Motor neuron (in vitro differentiated cells): ENCODE measurements at regions not wholly inside any gene's neighbourhood (a gene's known extent, or its start where the extent isn't known, plus 50 kb on each side); places are given as distances from the start of the nearest gene placed in this dataset.

ENCODE experiments used
- ATAC-seq, 8 experiments: fragments of 200-7000 bp; cut with Tn5 transposase; replicated peaks in 6 of 8; 2 replicates each; pipeline ENCODE4 v1.8.0; 2021; ENCODE audit warnings: mild to moderate bottlenecking in 8 of 8, moderate library complexity in 8 of 8
- H3K27ac ChIP-seq, 2 donors: fragments of 250-450 bp; sonication (Bioruptor Pico); 2 replicates each; pipeline ENCODE4 v1.9.0; 2021; ENCODE audit warnings: antibody characterized with exemption in 2 of 2, mild to moderate bottlenecking in 2 of 2, moderate library complexity in 1 of 2
- H3K4me1 ChIP-seq, 2 donors: fragments of 250-450 bp; sonication (Bioruptor Pico); replicated peaks in 1 of 2; 2 replicates each; pipeline ENCODE4 v1.6.1; 2021; ENCODE audit warnings: antibody characterized with exemption in 2 of 2, mild to moderate bottlenecking in 2 of 2, moderate library complexity in 1 of 2
- H3K4me3 ChIP-seq, 5 donors: fragments of 250-450 bp; sonication (Bioruptor Pico); 2 replicates each; pipeline ENCODE4 v1.9.0; 2021; ENCODE audit warnings: antibody characterized with exemption in 5 of 5, mild to moderate bottlenecking in 5 of 5, moderate library complexity in 4 of 5
- WGBS, 10 experiments: fragments of 450-650 bp; shearing (Covaris generic); methylation state at CpG; one replicate each; pipeline ENCODE4 v1.0.0; 2022; 5-methylcytosine and 5-hydroxymethylcytosine counted together
- in situ Hi-C, 9 experiments: fragments of 400-800 bp; cut with MboI; loops; one replicate each; pipeline ENCODE4 v1.15.0; 2021; ENCODE audit warnings: low sequenced_read_pairs in 9 of 9, low pct_unique_long_range_greater_than_20kb in 2 of 9; ENCODE audit not compliant: unreplicated experiment in 9 of 9

GRCh38 chr16:48487287-48487686, 102.1 kb upstream of the SIAH1 start:
- Histone ChIP-seq H3K27ac (no peak overlapping the region), H3K4me3 (no peak overlapping the region), H3K4me1 (no peaks in the 10 kb centered on the region)
- WGBS, 10 experiments: 13 to 100% (median 42%) methylated on average over 1 to 2 of the region's 2 CpGs; no CpG with 5 or more reads in 2 of the 10 experiments
- ATAC-seq: no peak
- in situ Hi-C loops: no loop called here

GRCh38 chr16:48481772-48482171, 96.6 kb upstream of the SIAH1 start:
- Histone ChIP-seq H3K4me3 (no peak overlapping the region), H3K27ac (no peak overlapping the region), H3K4me1 (no peaks in the 10 kb centered on the region)
- no peak for ATAC-seq
- WGBS, 10 experiments: 29 to 100% (median 70%) methylated on average over 1 to 2 of the region's 2 CpGs; no CpG with 5 or more reads in 3 of the 10 experiments
- in situ Hi-C loops: no loop called here

GRCh38 chr16:48481211-48481610, 96.0 kb upstream of the SIAH1 start:
- H3K27ac ChIP-seq: no peak overlapping the region
- no peak for ATAC-seq
- no peaks in the 10 kb centered on the region for H3K4me1 ChIP-seq
- 75 to 100% (median 100%) methylated on average over 1 of the region's 1 CpG; no CpG with 5 or more reads in 2 of the 10 experiments for WGBS, 10 experiments
- in situ Hi-C loops: no loop called here
- H3K4me3 ChIP-seq: no peak overlapping the region

GRCh38 chr16:48479955-48480354, 94.7 kb upstream of the SIAH1 start:
- no peak for ATAC-seq
- WGBS, 10 experiments: 58 to 100% (median 89%) methylated on average over 1 to 2 of the region's 2 CpGs; no CpG with 5 or more reads in 2 of the 10 experiments
- H3K27ac ChIP-seq: no peak overlapping the region
- H3K4me3 ChIP-seq: no peak overlapping the region
- in situ Hi-C loops: no loop called here
- H3K4me1 ChIP-seq: no peaks in the 10 kb centered on the region

DNA sequence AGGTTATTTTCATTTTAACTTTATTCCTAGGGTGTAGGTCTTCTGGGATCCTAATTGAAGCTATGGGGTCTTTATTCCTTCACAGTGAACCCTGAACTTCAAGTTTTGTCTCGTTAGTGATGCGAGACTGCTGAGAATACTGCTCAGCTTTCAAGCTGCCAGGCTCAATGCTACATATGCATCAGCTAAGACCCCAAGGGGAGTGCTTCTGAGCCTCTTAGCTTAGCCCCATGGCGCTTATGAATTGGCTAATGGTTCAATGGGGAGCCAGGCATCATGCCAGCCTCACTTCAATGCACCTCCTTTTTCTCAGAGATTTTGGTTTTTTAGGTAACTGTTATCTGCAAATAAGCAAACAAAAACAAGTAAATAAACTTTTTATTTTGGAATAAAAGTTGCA, 94.1 kb upstream of the SIAH1 start:
- H3K4me3 ChIP-seq: no peak overlapping the region
- 38 to 93% (median 62%) methylated on average over 1 to 3 of the region's 3 CpGs; no CpG with 5 or more reads in 3 of the 10 experiments for WGBS, 10 experiments
- no peaks in the 10 kb centered on the region for H3K4me1 ChIP-seq
- H3K27ac ChIP-seq: no peak overlapping the region
- in situ Hi-C loops: no loop called here
- no peak for ATAC-seq

GRCh38 chr16:48478393-48478792, 93.2 kb upstream of the SIAH1 start:
- in situ Hi-C loops: no loop called here
- ATAC-seq: no peak
- 17 to 64% (median 47%) methylated on average over 1 to 5 of the region's 5 CpGs; no CpG with 5 or more reads in 2 of the 10 experiments for WGBS, 10 experiments
- no peaks in the 10 kb centered on the region for H3K4me1 ChIP-seq
- no peak overlapping the region for H3K27ac ChIP-seq
- no peak overlapping the region for H3K4me3 ChIP-seq

DNA sequence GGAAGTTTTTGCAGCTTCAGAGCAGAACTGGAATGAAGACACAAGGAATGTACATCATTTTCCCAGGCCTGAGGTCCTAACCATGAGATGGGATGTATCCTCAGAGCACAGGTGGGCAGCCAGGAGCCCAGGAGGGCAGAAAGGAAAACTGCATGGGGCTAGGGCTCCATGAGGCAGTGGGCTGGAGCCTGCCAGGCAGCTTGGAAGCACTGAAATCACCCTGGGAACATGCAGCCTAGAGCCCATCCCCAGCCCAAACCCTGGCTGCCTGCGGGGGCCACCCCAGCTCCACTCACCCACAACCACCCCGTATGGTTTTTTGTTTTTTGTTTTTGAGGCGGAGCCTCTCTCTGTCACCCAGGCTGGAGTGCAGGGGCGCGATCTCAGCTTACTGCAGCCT, 86.2 kb upstream of the SIAH1 start:
- H3K4me3 ChIP-seq: no peak overlapping the region
- 66 to 86% (median 75%) methylated on average over 1 to 3 of the region's 5 CpGs; no CpG with 5 or more reads in 6 of the 10 experiments for WGBS, 10 experiments
- in situ Hi-C loops: no loop called here
- H3K27ac ChIP-seq: no peak overlapping the region
- no peak for ATAC-seq
- H3K4me1 ChIP-seq: no peaks in the 10 kb centered on the region

- Histone ChIP-seq H3K4me3 (no peak overlapping the region), H3K4me1 (no peaks in the 10 kb centered on the region), H3K27ac (no peak overlapping the region)
- in situ Hi-C loops: no loop called here
- WGBS, 10 experiments: 69 to 87% (median 80%) methylated on average over 1 to 9 of the region's 11 CpGs; no CpG with 5 or more reads in 2 of the 10 experiments
- no peak for ATAC-seq
Observed at GRCh38 chr16:48462106-48462740, 77.0 kb upstream of the SIAH1 start.

DNA sequence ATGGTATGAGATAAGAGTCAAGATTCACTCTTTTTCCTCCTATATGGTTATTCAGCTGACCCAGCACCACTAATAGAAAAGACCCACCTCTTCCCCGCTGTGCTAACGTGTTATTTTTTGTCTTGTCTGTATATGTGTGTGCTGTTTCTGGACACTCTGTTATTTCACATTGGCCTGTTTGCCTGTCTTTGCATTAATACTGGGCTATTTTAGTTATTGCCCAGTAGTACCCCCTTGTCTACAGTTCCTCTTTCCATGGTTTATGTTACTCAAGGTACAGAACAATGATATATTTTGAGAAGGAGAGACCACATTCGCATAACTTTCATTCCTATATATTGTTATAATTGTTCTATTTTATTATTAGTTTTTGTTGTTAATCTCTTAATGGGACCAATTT, 74.0 kb upstream of the SIAH1 start:
- WGBS, 10 experiments: 80 to 100% (median 94%) methylated on average over 1 to 3 of the region's 3 CpGs; no CpG with 5 or more reads in 1 of the 10 experiments

DNA sequence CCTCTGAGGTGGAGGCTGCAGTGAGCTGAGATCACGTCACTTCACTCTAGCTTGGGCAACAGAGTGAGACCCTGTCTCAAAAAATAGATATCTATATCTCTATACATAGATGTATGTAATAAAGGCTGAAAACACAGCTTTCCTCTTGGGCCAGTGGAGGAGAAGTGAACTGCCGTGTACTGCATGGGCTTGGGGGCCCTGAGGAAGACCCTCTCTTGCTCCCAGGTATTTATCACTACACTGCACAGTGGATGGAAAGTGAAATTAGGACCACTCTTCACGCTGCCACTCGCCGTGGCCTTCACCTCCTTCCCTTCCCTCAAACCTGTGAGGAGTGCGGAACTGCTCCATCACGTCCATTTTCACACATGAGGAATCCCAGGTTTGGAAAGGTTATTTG, 68.8 kb upstream of the SIAH1 start:
- 40 to 100% (median 80%) methylated on average over 1 to 7 of the region's 7 CpGs; no CpG with 5 or more reads in 2 of the 10 experiments for WGBS, 10 experiments
- no peak overlapping the region for H3K27ac ChIP-seq
- no peak for ATAC-seq
- in situ Hi-C loops: no loop called here
- H3K4me3 ChIP-seq: no peak overlapping the region
- H3K4me1 ChIP-seq: no peaks in the 10 kb centered on the region

More for the DNA sequence above, 74.0 kb upstream of the SIAH1 start:
- no peak overlapping the region for H3K27ac ChIP-seq
- no peaks in the 10 kb centered on the region for H3K4me1 ChIP-seq
- in situ Hi-C loops: no loop called here
- no peak for ATAC-seq
- no peak overlapping the region for H3K4me3 ChIP-seq

DNA sequence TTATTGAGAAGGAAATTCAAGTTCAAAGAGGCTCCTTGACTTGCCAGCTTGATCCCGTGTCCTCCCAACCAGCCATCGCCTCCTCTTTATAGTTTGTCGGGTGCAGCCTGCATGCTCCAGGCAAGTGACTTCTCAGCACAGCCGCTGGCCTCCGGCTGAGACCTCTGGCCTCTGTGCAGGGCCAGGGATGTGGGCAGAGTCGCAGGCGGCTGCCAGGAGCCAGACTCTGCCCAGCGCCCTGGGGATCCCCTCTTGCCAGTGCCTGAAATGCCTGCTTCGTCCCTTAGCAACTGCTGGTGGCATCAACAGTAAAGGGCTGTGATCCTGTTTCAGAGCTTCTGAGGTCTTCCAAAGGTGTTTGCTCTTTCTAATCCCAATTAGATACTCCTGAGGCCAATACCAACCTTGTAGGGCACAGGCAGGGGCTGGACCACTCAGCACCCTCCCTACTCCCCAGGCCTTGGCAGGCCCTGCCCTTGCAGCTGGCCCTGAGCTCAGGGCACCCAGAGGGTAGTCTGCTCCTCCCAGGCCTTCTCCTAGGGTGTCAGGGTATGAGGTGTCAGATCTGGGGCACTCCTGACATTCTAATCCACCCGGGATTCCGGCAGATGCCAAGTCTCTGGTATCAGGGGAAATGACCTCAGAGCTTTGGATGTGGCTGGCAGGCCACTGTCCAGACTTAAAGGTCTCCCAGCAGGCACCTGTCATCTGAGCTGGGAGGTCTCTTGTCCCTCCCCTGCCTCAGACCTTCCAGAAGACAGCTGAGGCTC, 68.0 kb upstream of the SIAH1 start:
- no peak for ATAC-seq
- Histone ChIP-seq H3K4me3 (no peak overlapping the region), H3K27ac (no peak overlapping the region), H3K4me1 (no peaks in the 10 kb centered on the region)
- in situ Hi-C loops: no loop called here
- WGBS, 10 experiments: 33 to 83% (median 79%) methylated on average over 1 to 4 of the region's 11 CpGs; no CpG with 5 or more reads in 6 of the 10 experiments

DNA sequence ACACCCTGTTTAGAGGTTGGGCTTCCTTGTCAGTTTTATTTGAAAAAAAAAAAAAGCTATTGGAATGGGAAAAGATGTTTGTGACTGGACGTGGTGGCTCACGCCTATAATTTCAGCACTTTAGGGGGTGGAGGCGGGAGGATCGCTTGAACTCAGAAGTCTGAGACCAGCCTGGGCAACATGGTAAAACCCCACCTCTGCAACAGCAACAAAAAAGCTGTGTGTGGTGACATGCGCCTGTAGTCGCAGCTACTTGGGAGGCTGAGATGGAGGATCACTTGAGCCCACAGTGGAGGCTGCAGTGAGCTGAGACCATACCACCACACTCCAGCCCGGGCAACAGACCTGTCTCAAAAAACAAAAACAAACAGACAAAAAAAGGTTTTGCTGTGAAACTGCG, 66.1 kb upstream of the SIAH1 start:
- no peaks in the 10 kb centered on the region for H3K4me1 ChIP-seq
- no peak for ATAC-seq
- in situ Hi-C loops: no loop called here
- no peak overlapping the region for H3K27ac ChIP-seq
- H3K4me3 ChIP-seq: no peak overlapping the region
- 73 to 100% (median 86%) methylated on average over 1 to 4 of the region's 8 CpGs; no CpG with 5 or more reads in 6 of the 10 experiments for WGBS, 10 experiments

DNA sequence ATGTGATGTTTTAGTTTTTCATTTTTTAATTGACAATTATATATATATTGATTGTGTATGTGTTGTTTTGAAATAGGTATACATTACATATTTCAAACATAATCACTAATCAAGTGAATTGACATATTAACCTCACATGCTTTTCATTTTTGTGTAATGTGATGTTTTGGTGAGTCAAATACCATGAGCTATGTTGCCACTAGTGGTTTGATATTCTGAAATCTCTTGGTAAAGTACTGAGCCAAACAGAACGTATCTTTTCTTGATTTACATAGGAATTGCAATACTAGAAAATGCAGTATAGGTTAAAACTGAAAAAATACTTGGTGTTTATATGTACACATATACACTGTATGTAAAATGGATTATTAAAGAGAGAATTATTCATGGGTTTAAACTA, 65.2 kb upstream of the SIAH1 start:
- H3K27ac ChIP-seq: no peak overlapping the region
- WGBS, 10 experiments: 0 to 60% (median 24%) methylated on average over 1 of the region's 1 CpG; no CpG with 5 or more reads in 4 of the 10 experiments
- no peak for ATAC-seq
- H3K4me3 ChIP-seq: no peak overlapping the region
- H3K4me1 ChIP-seq: no peaks in the 10 kb centered on the region
- in situ Hi-C loops: no loop called here
